Uterus (tissue), 3 donors: ENCODE measurements at regions not wholly inside any gene's neighbourhood (a gene's known extent, or its start where the extent isn't known, plus 50 kb on each side); places are given as distances from the start of the nearest gene placed in this dataset.

Experiments
- DNase-seq, 2 donors: peaks; one replicate each; pipeline ENCODE4 v3.0.0-alpha.2; 2019 to 2020
- H3K27ac ChIP-seq, 2 donors: fragments of 200-600 bp; sonication (generic); 1 replicate in 1 of 2; 2 replicates in 1 of 2; pipeline ENCODE4 v1.5.1; 2016 to 2018
- H3K27me3 ChIP-seq, 2 donors: fragments of 200-600 bp; sonication (generic); one replicate each; pipeline ENCODE4 v1.5.1; 2018 to 2019; ENCODE audit warnings: control low read depth in 1 of 2
- H3K36me3 ChIP-seq, 2 donors: fragments of 200-600 bp; sonication (generic); one replicate each; pipeline ENCODE4 v1.5.1; 2019; ENCODE audit warnings: control low read depth in 1 of 2
- H3K4me1 ChIP-seq, 2 donors: fragments of 200-600 bp; sonication (generic); one replicate each; pipeline ENCODE4 v1.5.1; 2018 to 2019; ENCODE audit warnings: control low read depth in 1 of 2
- H3K4me3 ChIP-seq, 2 donors: fragments of 200-600 bp; sonication (generic); 1 replicate in 1 of 2; 2 replicates in 1 of 2; pipeline ENCODE4 v1.5.1; 2018 to 2019; ENCODE audit warnings: mild to moderate bottlenecking in 1 of 2
- H3K9me3 ChIP-seq, 2 donors: fragments of 200-600 bp; sonication (generic); one replicate each; pipeline ENCODE4 v1.5.1; 2019; ENCODE audit warnings: control low read depth in 1 of 2
- CTCF ChIP-seq, 4 experiments: fragments of 200-600 bp in 2 of 4; fragments of 450-650 bp in 2 of 4; sonication (generic) in 2 of 4; IDR thresholded peaks; one replicate each; pipeline ENCODE4 v1.5.1; 2016 to 2019; ENCODE audit warnings: antibody characterized with exemption in 4 of 4, mild to moderate bottlenecking in 2 of 4, moderate library complexity in 1 of 4
- POLR2A ChIP-seq, 2 donors: fragments of 450-650 bp; IDR thresholded peaks; one replicate each; pipeline ENCODE4 v1.6.1; 2016; ENCODE audit warnings: antibody characterized with exemption in 2 of 2, mild to moderate bottlenecking in 1 of 2, moderate library complexity in 1 of 2
- intact Hi-C: fragments of 100-400 bp; cut with DNase I; formaldehyde crosslinking; loops from one replicate; pipeline ENCODE4 v1.15.1; 2023; ENCODE audit warnings: low total_unique reads
- donor health status: DM: yes; HTN: yes; CAD: no.

- TF ChIP-seq POLR2A (IDR thresholded peaks at IDR 0.05) (no peak), CTCF (IDR thresholded peaks at IDR 0.05) (no peak)
- H3K36me3 ChIP-seq = no peaks in the 10 kb centered on the region
- intact Hi-C loops = no loop called here
Measured at GRCh38 chr15:53880357-53880756, 97.9 kb upstream of the UNC13C start.

GRCh38 chr15:53875711-53876110 is 102.5 kb upstream of the UNC13C start:
- Histone ChIP-seq H3K36me3 (no peaks in the 10 kb centered on the region), H3K9me3 (no peaks in the 10 kb centered on the region), H3K4me1 (no peaks in the 10 kb centered on the region), H3K4me3 (no peak overlapping the region), H3K27ac (no peak overlapping the region), H3K27me3 (no peaks in the 10 kb centered on the region)
- DNase-seq = no peak
- intact Hi-C loops = no loop called here
- TF ChIP-seq POLR2A (IDR thresholded peaks at IDR 0.05) = no peak
- no peak for TF ChIP-seq CTCF (IDR thresholded peaks at IDR 0.05)

More at GRCh38 chr15:53880357-53880756, 97.9 kb upstream of the UNC13C start:
- DNase-seq = no peak
- H3K9me3 ChIP-seq = no peaks in the 10 kb centered on the region
- H3K4me1 ChIP-seq = no peaks in the 10 kb centered on the region
- no peak overlapping the region for H3K27ac ChIP-seq
- no peak overlapping the region for H3K4me3 ChIP-seq
- H3K27me3 ChIP-seq = no peaks in the 10 kb centered on the region

GRCh38 chr15:53875139-53875538 is 103.1 kb upstream of the UNC13C start:
- Histone ChIP-seq H3K27ac (no peak overlapping the region), H3K4me1 (no peaks in the 10 kb centered on the region), H3K9me3 (no peaks in the 10 kb centered on the region), H3K4me3 (no peak overlapping the region), H3K27me3 (no peaks in the 10 kb centered on the region), H3K36me3 (no peaks in the 10 kb centered on the region)
- TF ChIP-seq POLR2A (IDR thresholded peaks at IDR 0.05) (no peak), CTCF (IDR thresholded peaks at IDR 0.05) (no peak)
- no peak for DNase-seq
- intact Hi-C loops = no loop called here

- intact Hi-C loops = no loop called here
- DNase-seq = no peak
- TF ChIP-seq CTCF (IDR thresholded peaks at IDR 0.05) = no peak
- TF ChIP-seq POLR2A (IDR thresholded peaks at IDR 0.05) = no peak
Measured at GRCh38 chr15:53872410-53872809, 105.8 kb upstream of the UNC13C start.

GRCh38 chr15:53869806-53870073 is 108.5 kb upstream of the UNC13C start:
- H3K27ac ChIP-seq = no peak overlapping the region
- no peaks in the 10 kb centered on the region for H3K27me3 ChIP-seq
- no peaks in the 10 kb centered on the region for H3K36me3 ChIP-seq
- H3K9me3 ChIP-seq = no peaks in the 10 kb centered on the region
- intact Hi-C loops = no loop called here
- no peaks in the 10 kb centered on the region for H3K4me1 ChIP-seq
- no peak for DNase-seq
- TF ChIP-seq POLR2A (IDR thresholded peaks at IDR 0.05) (no peak), CTCF (IDR thresholded peaks at IDR 0.05) (no peak)
- no peak overlapping the region for H3K4me3 ChIP-seq

More at GRCh38 chr15:53872410-53872809, 105.8 kb upstream of the UNC13C start:
- Histone ChIP-seq H3K4me3 (no peak overlapping the region), H3K4me1 (no peaks in the 10 kb centered on the region), H3K27ac (no peak overlapping the region), H3K36me3 (no peaks in the 10 kb centered on the region), H3K27me3 (no peaks in the 10 kb centered on the region), H3K9me3 (no peaks in the 10 kb centered on the region)
